ENCODE measurements at regions not wholly inside any gene's neighbourhood (a gene's known extent, or its start where the extent isn't known, plus 50 kb on each side); places are given as distances from the start of the nearest gene placed in this dataset.

- H3K27ac ChIP-seq (ENCODE audit: low read length) = no peak overlapping the region
- no peak overlapping the region for H3K4me3 ChIP-seq (ENCODE audit: low read length)
- H3K4me1 ChIP-seq (ENCODE audit: control insufficient read depth, insufficient read depth, low read length) = no peaks in the 10 kb centered on the region
- WGBS = 44% methylated on average over 2 of the region's 2 CpGs
- ATAC-seq = no peak
- H3K27me3 ChIP-seq (ENCODE audit: control insufficient read depth, insufficient read depth) = no peaks in the 10 kb centered on the region
- intact Hi-C loops (cut with DNase I) = no loop called here
- H3K9me3 ChIP-seq (ENCODE audit: control insufficient read depth, low read length) = no peaks in the 10 kb centered on the region
- no peak for DNase-seq
Measured at GRCh38 chr7:120205101-120205500, 67.9 kb upstream of the KCND2 start.

GRCh38 chr7:120207037-120207436 lies 65.9 kb upstream of the KCND2 start:
- no peaks in the 10 kb centered on the region for H3K27me3 ChIP-seq (ENCODE audit: control insufficient read depth, insufficient read depth)
- no peaks in the 10 kb centered on the region for H3K9me3 ChIP-seq (ENCODE audit: control insufficient read depth, low read length)
- intact Hi-C loops (cut with DNase I) = no loop called here
- WGBS = 59% methylated on average over 3 of the region's 3 CpGs
- no peak overlapping the region for H3K4me3 ChIP-seq (ENCODE audit: low read length)
- no peak overlapping the region for H3K27ac ChIP-seq (ENCODE audit: low read length)
- DNase-seq (no peak), ATAC-seq (no peak)
- no peaks in the 10 kb centered on the region for H3K4me1 ChIP-seq (ENCODE audit: control insufficient read depth, insufficient read depth, low read length)

GRCh38 chr7:120215654-120216053 lies 57.3 kb upstream of the KCND2 start:
- no peak for ATAC-seq
- intact Hi-C loops (cut with DNase I) = no loop called here
- H3K9me3 ChIP-seq (ENCODE audit: control insufficient read depth, low read length) = no peaks in the 10 kb centered on the region
- H3K4me1 ChIP-seq (ENCODE audit: control insufficient read depth, insufficient read depth, low read length) = no peaks in the 10 kb centered on the region
- no peaks in the 10 kb centered on the region for H3K27me3 ChIP-seq (ENCODE audit: control insufficient read depth, insufficient read depth)
- no peak overlapping the region for H3K27ac ChIP-seq (ENCODE audit: low read length)
- no peak overlapping the region for H3K4me3 ChIP-seq (ENCODE audit: low read length)
- WGBS = 88% methylated on average over 7 of the region's 7 CpGs
- DNase-seq = no peak

DNA sequence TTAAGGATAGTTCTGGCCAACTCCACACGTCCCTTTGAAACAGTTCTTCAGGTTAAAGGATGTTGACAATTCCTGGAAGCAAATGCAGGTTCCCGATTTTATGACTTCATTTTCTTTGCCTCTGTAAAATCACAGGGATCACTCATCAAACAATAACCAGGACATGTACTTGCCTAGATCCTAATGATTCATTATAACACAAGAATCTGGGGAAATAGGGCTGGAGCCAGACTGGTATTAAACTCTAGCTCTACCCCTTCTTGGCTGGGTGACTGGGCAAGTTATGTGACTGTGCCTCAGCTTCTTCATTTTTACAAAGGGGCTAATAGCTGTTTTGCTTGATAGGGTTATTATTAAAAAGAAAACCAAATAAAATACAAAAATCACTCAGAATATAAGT lies 56.0 kb upstream of the KCND2 start:
- Histone ChIP-seq H3K27me3 (ENCODE audit: control insufficient read depth, insufficient read depth) (no peaks in the 10 kb centered on the region), H3K4me3 (ENCODE audit: low read length) (no peak overlapping the region), H3K4me1 (ENCODE audit: control insufficient read depth, insufficient read depth, low read length) (no peaks in the 10 kb centered on the region), H3K27ac (ENCODE audit: low read length) (no peak overlapping the region), H3K9me3 (ENCODE audit: control insufficient read depth, low read length) (no peaks in the 10 kb centered on the region)
- intact Hi-C loops (cut with DNase I) = no loop called here
- DNase-seq (no peak), ATAC-seq (no peak)
- WGBS = 58% methylated on average over 2 of the region's 2 CpGs

GRCh38 chr7:120218712-120219111 lies 54.3 kb upstream of the KCND2 start:
- Histone ChIP-seq H3K27me3 (ENCODE audit: control insufficient read depth, insufficient read depth) (no peaks in the 10 kb centered on the region), H3K4me3 (ENCODE audit: low read length) (no peak overlapping the region), H3K9me3 (ENCODE audit: control insufficient read depth, low read length) (no peaks in the 10 kb centered on the region), H3K27ac (ENCODE audit: low read length) (no peak overlapping the region), H3K4me1 (ENCODE audit: control insufficient read depth, insufficient read depth, low read length) (no peaks in the 10 kb centered on the region)
- intact Hi-C loops (cut with DNase I) = no loop called here
- ATAC-seq (no peak), DNase-seq (peak in 2 of 3 donors; percentile 15 to 26)

DNA sequence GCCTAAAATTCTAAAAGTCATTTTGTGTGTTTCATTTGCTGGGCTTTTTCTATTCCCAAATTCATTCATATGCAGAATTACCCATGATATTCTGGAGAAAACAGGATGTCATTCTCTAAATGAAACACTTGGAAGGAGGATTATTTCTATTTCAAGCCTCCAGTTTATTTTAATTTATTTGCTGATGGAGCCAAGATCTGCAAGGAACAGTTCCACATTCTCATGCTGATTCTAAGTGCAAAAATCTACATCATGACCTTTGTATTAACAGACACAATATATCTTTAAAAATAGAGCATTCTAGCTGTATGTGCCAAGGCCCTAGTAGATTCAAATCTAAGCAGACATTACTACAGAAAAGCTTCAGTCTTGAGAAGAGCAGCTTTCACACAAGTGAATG lies 51.3 kb upstream of the KCND2 start:
- Histone ChIP-seq H3K27me3 (ENCODE audit: control insufficient read depth, insufficient read depth) (no peaks in the 10 kb centered on the region), H3K27ac (ENCODE audit: low read length) (no peak overlapping the region), H3K9me3 (ENCODE audit: control insufficient read depth, low read length) (no peaks in the 10 kb centered on the region), H3K4me3 (ENCODE audit: low read length) (no peak overlapping the region), H3K4me1 (ENCODE audit: control insufficient read depth, insufficient read depth, low read length) (no peaks in the 10 kb centered on the region)
- no peak for DNase-seq
- ATAC-seq = no peak
- intact Hi-C loops (cut with DNase I) = no loop called here

Data from right cardiac atrium (tissue), 5 donors.